Neural cell (in vitro differentiated cells): ENCODE measurements at regions not wholly inside any gene's neighbourhood (a gene's known extent, or its start where the extent isn't known, plus 50 kb on each side); places are given as distances from the start of the nearest gene placed in this dataset.

Experiments
- H2AFZ ChIP-seq: fragments of 200-600, 300-800 bp; sonication (generic), shearing (Covaris generic); 2 replicates; pipeline ENCODE4 v1.6.0; 2014; ENCODE audit warnings: low read depth, mild to moderate bottlenecking, antibody characterized with exemption, low read length, moderate library complexity
- H3F3A ChIP-seq: fragments of 200-600 bp; shearing (Covaris generic); 2 replicates; pipeline ENCODE4 v1.6.1; 2016; ENCODE audit warnings: mild to moderate bottlenecking, moderate library complexity, mixed read lengths, antibody characterized with exemption, low read length; ENCODE audit not compliant: insufficient read depth, poor library complexity, severe bottlenecking
- H3K27ac ChIP-seq: fragments of 200-600, 300-800 bp; sonication (generic), shearing (Covaris generic); 2 replicates; pipeline ENCODE4 v1.5.1; 2014; ENCODE audit warnings: mild to moderate bottlenecking, low read length, moderate library complexity
- H3K27me3 ChIP-seq: fragments of 300-800, 200-600 bp; sonication (generic), shearing (Covaris generic); 2 replicates; pipeline ENCODE4 v1.6.0; 2014; ENCODE audit warnings: mild to moderate bottlenecking, low read depth, low read length, moderate library complexity; ENCODE audit not compliant: insufficient read depth
- H3K36me3 ChIP-seq: fragments of 300-800, 200-600 bp; sonication (generic), shearing (Covaris generic); 2 replicates; pipeline ENCODE4 v1.5.1; 2014; ENCODE audit warnings: mild to moderate bottlenecking, antibody characterized with exemption, low read length, moderate library complexity; ENCODE audit not compliant: insufficient read depth
- H3K4me2 ChIP-seq: fragments of 300-800, 200-600 bp; sonication (generic), shearing (Covaris generic); 2 replicates; pipeline ENCODE4 v1.6.0; 2014; ENCODE audit warnings: mild to moderate bottlenecking, low read length
- H3K4me3 ChIP-seq: fragments of 300-800, 200-600 bp; sonication (generic), shearing (Covaris generic); 2 replicates; pipeline ENCODE4 v1.5.1; 2014; ENCODE audit warnings: mild to moderate bottlenecking, low read length, moderate library complexity
- H3K79me2 ChIP-seq: fragments of 200-600 bp; shearing (Covaris generic); replicated peaks from 2 replicates; pipeline ENCODE4 v1.6.0; 2014; ENCODE audit warnings: mild to moderate bottlenecking, low read length, moderate library complexity; ENCODE audit not compliant: insufficient read depth
- H3K9ac ChIP-seq: fragments of 300-800, 200-600 bp; sonication (generic), shearing (Covaris generic); 2 replicates; pipeline ENCODE4 v1.6.1; 2016; ENCODE audit warnings: mild to moderate bottlenecking, low read length, mixed read lengths
- H3K9me2 ChIP-seq: fragments of 200-600 bp; shearing (Covaris generic); 2 replicates; pipeline ENCODE4 v1.6.1; 2016; ENCODE audit warnings: mild to moderate bottlenecking, low read length, mixed read lengths; ENCODE audit not compliant: insufficient read depth
- H3K9me3 ChIP-seq: fragments of 200-600, 300-800 bp; sonication (generic), shearing (Covaris generic); 2 replicates; pipeline ENCODE4 v1.6.1; 2016; ENCODE audit warnings: mild to moderate bottlenecking, mixed run types, low read length, moderate library complexity, mixed read lengths
- H4K20me1 ChIP-seq: fragments of 200-600 bp; shearing (Covaris generic); 2 replicates; pipeline ENCODE4 v1.6.1; 2016; ENCODE audit warnings: mild to moderate bottlenecking, mixed run types; ENCODE audit not compliant: insufficient read depth
- CTCF ChIP-seq: fragments of 450-650 bp; IDR thresholded peaks from 2 replicates; pipeline ENCODE4 v1.5.1; 2014; ENCODE audit warnings: antibody characterized with exemption, mild to moderate bottlenecking, moderate library complexity; ENCODE audit not compliant: poor library complexity, severe bottlenecking
- EP300 ChIP-seq: fragments of 450-650 bp; conservative IDR thresholded peaks from 2 replicates; pipeline ENCODE4 v1.6.1; 2014; ENCODE audit warnings: antibody characterized with exemption, mild to moderate bottlenecking, moderate library complexity; ENCODE audit not compliant: poor library complexity, severe bottlenecking
- EZH2 ChIP-seq: fragments of 200-600, 300-800 bp; shearing (Covaris generic), sonication (generic); IDR thresholded peaks from 2 replicates; pipeline ENCODE4 v1.6.1; 2014; ENCODE audit warnings: antibody characterized with exemption, low read length, borderline replicate concordance, mild to moderate bottlenecking; ENCODE audit not compliant: insufficient read depth, poor library complexity, severe bottlenecking
- MXI1 ChIP-seq: fragments of 450-650 bp; conservative IDR thresholded peaks from 2 replicates; pipeline ENCODE4 v1.6.1; 2014; ENCODE audit warnings: antibody characterized with exemption, mild to moderate bottlenecking; ENCODE audit not compliant: poor library complexity, severe bottlenecking
- POLR2AphosphoS5 ChIP-seq: IDR thresholded peaks from 2 replicates; pipeline ENCODE4 v1.6.1; 2012
- RAD21 ChIP-seq: fragments of 450-650 bp; conservative IDR thresholded peaks from 2 replicates; pipeline ENCODE4 v1.6.1; 2014; ENCODE audit warnings: antibody characterized with exemption, mild to moderate bottlenecking, moderate library complexity
- REST ChIP-seq: IDR thresholded peaks from 2 replicates; pipeline ENCODE4 v1.6.1; 2012; ENCODE audit warnings: borderline replicate concordance
- SMC3 ChIP-seq: fragments of 450-650 bp; conservative IDR thresholded peaks from 2 replicates; pipeline ENCODE4 v1.6.1; 2014; ENCODE audit warnings: antibody characterized with exemption, mild to moderate bottlenecking, moderate library complexity; ENCODE audit not compliant: poor library complexity
- TAF1 ChIP-seq: IDR thresholded peaks from 2 replicates; pipeline ENCODE4 v1.6.1; 2012; ENCODE audit warnings: low read depth

- Histone ChIP-seq H2AFZ (no peak overlapping the region), H3K9ac (no peak overlapping the region), H3K4me3 (no peak overlapping the region), H3K36me3 (no peaks in the 10 kb centered on the region), H3K4me2 (no peak overlapping the region), H3K27me3 (no peaks in the 10 kb centered on the region), H3K27ac (no peak overlapping the region), H3F3A (no peaks in the 10 kb centered on the region), H3K79me2 (no peaks in the 10 kb centered on the region), H3K9me3 (no peaks in the 10 kb centered on the region), H3K9me2 (no peaks in the 10 kb centered on the region), H4K20me1 (no peaks in the 10 kb centered on the region)
- no peak for TF ChIP-seq POLR2AphosphoS5
- TF ChIP-seq RAD21: no peak
- TF ChIP-seq EZH2: no peak
- TF ChIP-seq EP300: no peak
- TF ChIP-seq TAF1: no peak
- TF ChIP-seq REST: no peak
- no peak for TF ChIP-seq SMC3
- TF ChIP-seq CTCF: no peak
- TF ChIP-seq MXI1: no peak
Measured at GRCh38 chr2:116517936-116518335, 1296.6 kb upstream of the DDX18 start.

GRCh38 chr2:116537811-116538210 is 1276.7 kb upstream of the DDX18 start:
- Histone ChIP-seq H3K27me3 (no peaks in the 10 kb centered on the region), H3K79me2 (no peaks in the 10 kb centered on the region), H3F3A (no peaks in the 10 kb centered on the region), H3K4me2 (no peak overlapping the region), H2AFZ (no peak overlapping the region), H3K27ac (no peak overlapping the region), H3K9me2 (no peaks in the 10 kb centered on the region), H3K36me3 (no peaks in the 10 kb centered on the region), H4K20me1 (no peaks in the 10 kb centered on the region), H3K4me3 (no peak overlapping the region), H3K9ac (no peak overlapping the region), H3K9me3 (peaks cover 3% of the 10 kb centered on the region)
- TF ChIP-seq POLR2AphosphoS5 (no peak), EZH2 (no peak), REST (no peak), CTCF (no peak), EP300 (no peak), TAF1 (no peak), MXI1 (no peak), RAD21 (no peak), SMC3 (no peak)
